ENCODE measurements at regions not wholly inside any gene's neighbourhood (a gene's known extent, or its start where the extent isn't known, plus 50 kb on each side); places are given as distances from the start of the nearest gene placed in this dataset.
"Not testable (repeated sequence)": the region's sequence is repeated elsewhere in the genome, so short reads cannot be mapped to it uniquely, and the experiment has no call there.

DNA sequence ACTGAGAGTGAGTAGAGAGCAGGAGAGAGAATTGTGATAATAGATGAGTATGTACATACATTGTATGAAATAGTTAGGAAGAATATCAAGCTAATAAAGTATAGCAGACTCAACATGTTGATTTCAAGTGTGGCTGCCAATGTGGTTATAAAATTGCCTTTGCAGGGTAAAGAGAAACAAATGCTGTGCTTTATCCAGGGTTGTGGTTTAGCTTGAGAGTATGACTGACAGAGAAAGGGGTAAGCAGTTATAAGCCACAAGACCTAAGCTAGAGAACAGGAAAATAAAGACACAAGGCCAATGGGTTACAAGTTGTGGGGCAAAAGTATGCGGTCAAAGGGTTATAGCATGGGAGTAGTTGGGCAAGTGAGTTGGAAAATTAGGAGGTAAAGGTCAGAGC is 1217.5 kb downstream of the DIAPH3 start:
- no peak for DNase-seq

DNA sequence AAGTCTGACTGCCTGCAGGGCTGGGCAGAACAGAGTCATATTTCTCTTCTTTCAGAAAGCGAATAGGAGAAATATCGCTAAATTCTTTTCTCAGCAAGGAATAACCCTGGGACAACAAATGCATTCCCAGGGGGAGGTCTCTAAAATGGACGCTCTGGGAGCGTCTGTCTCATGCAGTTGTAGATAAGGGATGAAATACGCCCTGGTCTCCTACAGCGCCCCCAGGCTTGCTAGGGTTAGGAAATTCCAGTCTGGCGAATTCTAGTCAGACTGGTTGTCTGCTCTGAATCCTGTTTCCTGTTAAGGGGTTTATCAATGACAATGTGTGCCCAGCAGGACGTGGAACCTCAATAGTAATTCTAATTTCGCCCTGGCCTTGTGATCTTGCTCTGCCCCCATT is 1214.1 kb downstream of the DIAPH3 start:
- no peak for DNase-seq

- no peak for DNase-seq
These were observed 1212.8 kb downstream of the DIAPH3 start for GRCh38 chr13:58950911-58951310.

- no peak for DNase-seq
These were observed 1210.1 kb downstream of the DIAPH3 start for GRCh38 chr13:58953638-58954037.

DNA sequence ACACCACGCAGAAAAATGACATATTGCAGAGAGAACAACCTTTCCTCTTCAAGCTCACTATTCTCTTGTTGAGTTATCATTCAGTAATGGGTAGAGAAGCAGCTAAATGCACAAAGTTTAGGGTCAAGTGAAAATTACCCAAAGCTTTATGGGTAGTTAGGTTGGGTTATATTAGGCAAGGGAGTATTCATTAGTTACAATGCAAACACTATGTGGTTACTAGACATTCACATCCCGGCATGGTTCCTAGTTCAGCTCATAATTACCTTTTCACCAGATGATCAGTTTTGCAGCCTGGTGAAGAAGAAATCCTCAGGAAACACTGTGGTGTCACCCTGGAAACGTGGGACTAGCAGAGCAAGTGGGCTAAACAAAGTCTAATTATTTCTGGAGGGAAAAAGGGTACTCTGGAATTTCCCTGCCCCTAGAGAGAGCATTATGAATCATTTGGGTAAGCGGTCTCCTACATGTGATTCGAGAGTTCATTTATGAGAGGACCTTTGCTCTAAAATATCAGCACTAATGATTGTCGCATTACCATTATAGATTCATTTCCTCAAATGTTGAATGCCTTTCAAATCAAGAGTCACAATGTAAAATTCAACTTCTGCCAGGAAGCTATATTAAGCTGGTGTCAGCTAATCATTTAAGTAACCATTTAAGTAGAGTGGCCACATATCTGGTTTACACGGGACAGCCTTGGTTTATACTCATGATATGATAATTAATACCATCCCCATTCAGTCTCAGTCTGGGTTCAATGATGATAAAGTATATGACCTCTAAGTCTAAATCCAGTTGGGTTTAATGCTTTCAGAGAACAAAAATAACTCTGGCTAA is 1208.0 kb downstream of the DIAPH3 start:
- DNase-seq = no peak

DNA sequence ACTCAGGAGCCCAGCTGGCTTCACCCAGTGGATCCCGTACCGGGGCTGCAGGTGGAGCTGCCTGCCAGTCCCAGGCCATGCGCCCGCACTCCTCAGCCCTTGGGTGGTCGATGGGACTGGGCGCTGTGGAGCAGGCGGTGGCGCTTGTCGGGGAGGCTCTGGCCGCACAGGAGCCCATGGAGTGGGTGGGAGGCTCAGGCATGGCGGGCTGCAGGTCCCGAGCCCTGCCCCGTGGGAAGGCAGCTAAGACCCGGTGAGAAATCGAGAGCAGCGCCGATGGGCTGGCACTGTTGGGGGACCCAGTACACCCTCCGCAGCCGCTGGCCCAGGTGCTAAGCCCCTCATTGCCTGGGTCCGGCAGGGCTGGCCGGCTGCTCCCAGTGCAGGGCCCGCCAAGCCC is 1205.6 kb downstream of the DIAPH3 start:
- not testable (repeated sequence) for DNase-seq

DNA sequence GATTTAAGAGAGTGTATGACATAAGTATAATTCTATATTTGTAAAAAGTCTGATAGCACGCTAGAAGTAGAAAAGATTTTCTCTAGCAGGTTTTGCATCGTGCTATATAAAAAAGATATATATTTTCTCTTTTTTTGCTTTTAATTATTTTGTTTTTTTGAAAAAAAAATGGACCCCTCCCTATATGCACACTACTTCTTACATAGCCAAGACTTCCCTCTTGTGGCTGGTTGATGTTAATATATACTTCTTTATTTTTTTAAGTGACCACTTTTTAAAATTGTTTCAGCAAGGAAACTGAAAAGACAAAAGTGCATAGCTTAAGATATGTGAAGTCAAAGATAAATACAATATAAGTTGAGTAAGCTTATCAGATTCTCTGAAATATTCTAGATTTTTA is 1202.8 kb downstream of the DIAPH3 start:
- no peak for DNase-seq

GRCh38 chr13:58963321-58963720 is 1200.4 kb downstream of the DIAPH3 start:
- no peak for DNase-seq

- no peak for DNase-seq
These were observed 1199.7 kb downstream of the DIAPH3 start for GRCh38 chr13:58964048-58964447.

DNA sequence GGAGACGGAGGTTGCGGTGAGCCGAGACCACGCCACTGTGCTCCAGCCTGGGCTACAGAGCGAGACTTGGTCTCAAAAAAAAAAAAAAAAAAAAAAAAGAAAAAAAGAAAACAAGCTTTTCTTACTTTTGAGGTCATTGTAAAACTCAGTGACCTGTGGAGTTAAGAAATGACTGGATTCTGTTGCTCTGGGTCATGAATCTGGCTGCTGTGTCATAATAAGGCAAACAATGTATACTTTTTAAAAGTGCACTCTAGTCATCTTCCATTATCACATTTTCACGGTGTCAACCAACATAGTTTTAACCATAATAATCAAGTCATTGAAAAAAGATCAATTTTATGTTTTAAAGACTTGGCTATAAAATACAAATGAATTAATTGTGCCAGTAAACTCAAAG is 1186.6 kb downstream of the DIAPH3 start:
- no peak for DNase-seq

GRCh38 chr13:58978331-58978730 is 1185.4 kb downstream of the DIAPH3 start:
- DNase-seq = no peak

DNA sequence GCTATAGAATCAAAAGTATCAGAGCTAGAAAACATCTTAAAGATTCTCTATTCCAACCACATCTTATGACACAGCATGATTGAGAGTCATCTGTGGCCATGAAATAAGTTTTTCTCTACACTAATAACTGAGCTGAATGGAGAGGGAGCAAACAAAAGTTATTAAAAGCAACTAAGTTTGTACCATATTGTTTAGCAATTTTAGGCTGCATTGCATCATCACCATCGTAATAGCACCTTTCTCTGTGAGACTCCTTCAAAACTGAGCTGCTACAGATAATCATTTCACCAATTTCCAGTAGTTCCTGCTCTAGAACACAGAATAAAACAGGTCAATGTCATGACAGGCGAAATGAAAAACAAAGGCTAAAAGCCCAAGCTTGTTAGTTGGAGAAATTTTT is 1183.9 kb downstream of the DIAPH3 start:
- DNase-seq = no peak

DNA sequence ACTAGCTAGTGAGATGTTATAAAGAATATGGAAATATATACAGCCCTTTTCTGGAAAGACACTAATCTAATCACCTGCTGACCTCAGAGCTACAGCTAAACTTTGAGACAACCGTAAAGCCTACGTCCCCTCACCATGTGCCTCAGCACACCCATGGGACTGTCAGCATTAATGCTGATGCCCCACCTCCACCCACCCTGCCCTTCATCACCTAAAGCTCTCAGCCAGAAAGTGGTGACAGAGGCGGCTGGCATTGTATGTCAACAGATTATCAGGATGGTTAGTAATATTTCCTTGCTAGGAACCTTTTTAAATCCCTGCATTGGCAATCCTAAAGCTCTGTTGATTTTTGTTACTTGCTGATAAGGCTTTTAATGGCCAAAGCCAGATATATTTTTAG is 1177.9 kb downstream of the DIAPH3 start:
- DNase-seq = no peak

DNA sequence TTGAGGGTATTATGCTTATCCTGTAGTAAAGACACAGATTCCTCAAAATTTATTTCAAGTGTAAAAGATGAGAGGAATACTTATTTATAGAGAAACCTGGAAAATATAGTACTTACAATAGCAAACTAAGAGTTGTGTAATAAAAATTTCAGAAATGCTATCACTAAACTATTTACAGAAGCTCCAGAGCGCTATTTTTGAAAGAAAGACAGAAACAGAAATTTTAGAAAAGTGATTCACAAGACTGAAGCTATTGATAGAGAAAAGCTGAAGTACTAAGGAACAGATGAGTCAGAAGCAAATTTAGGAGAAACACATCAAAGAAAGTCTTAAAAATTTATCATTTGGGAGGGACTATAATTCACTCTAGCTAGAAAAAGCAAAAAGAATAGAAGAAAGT is 1174.2 kb downstream of the DIAPH3 start:
- no peak for DNase-seq

DNA sequence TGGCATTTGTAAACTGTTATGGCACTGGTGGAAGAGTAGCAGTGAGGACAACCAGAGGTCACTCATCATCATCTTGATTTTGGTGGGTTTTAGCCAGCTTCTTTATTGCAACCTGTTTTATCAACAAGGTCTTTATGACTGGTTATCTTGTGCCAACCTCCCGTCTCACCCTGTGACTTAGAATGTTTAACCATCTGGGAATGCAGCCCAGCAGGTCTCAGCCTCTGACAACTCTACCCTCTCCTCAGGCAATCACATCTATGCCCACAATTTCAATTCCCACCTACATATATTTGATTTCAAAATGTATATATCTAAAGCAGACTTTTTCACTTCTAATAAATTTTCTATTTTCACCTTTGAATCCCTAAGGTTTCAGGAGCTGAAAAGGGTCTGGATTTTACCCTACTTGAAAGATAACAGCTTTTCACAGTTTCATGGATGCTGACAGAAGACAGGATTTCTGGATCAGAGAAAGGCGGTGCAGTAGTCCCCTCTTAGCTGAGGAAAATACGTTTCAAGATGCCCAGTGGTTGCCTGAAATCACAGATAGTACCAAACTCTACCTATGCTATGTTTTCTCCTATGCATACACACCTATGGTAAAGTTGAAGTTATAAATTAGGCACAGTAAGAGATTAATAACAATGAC is 1171.8 kb downstream of the DIAPH3 start:
- DNase-seq = no peak

GRCh38 chr13:58992478-58993042 is 1171.2 kb downstream of the DIAPH3 start:
- no peak for DNase-seq

DNA sequence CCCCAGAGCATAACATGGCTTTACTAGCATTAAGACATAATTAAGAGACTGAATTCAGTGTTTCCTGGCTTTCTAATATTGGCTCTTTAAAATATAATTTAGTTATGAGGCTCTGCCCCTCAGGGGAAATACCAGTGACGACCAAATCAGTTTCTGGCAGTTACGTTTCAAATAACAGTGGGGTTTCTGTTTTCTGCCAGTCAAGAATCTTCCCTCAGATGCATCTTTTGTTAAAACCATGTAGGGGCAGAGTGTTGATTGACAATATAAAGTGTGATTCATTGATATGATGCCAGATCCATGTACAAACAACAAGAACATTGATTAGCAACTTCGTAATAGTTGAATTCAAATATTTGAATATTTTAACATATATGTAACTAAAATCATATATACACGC is 1169.7 kb downstream of the DIAPH3 start:
- DNase-seq = no peak

DNA sequence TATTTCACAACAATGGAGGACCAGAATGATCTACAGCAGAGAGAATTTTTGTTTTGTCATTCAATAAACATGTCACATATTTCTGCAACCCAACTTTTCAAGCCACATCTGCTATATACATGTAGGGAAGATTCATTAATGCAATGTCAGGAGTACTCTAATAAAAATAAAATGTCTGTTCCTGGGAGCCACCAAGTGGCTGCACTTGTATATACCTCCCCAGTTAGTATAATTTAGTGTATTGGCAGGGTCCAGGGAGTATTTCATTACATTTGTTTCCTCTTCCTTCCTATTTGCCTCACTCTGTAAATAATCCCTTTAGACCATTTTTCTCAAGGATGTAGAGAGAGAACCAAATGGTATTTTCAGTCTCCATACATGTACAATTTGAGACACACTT is 1169.0 kb downstream of the DIAPH3 start:
- DNase-seq = no peak

GRCh38 chr13:58998716-58999115 is 1165.0 kb downstream of the DIAPH3 start:
- no peak for DNase-seq

DNA sequence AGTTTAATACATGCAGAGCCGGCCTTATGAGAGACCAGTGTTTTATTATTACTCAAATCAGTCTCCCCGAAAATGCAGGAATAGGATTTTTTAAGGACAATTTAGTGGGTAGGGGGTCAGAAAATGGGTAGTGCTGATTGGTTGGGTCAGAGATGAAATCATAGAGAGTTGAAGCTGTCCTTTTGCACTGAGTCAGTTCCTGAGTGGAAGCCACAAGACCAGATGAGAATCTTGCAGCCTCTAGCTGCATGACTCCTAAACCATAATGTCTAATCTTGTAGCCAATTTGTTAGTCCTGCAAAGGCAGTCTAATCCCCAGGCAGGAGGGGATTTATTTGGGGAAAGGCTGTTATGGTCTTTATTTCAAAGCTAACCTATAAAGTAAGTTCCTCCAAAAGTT is 1163.9 kb downstream of the DIAPH3 start:
- no peak for DNase-seq

- DNase-seq = no peak
These were observed 1163.0 kb downstream of the DIAPH3 start for GRCh38 chr13:59000770-59001169.

DNA sequence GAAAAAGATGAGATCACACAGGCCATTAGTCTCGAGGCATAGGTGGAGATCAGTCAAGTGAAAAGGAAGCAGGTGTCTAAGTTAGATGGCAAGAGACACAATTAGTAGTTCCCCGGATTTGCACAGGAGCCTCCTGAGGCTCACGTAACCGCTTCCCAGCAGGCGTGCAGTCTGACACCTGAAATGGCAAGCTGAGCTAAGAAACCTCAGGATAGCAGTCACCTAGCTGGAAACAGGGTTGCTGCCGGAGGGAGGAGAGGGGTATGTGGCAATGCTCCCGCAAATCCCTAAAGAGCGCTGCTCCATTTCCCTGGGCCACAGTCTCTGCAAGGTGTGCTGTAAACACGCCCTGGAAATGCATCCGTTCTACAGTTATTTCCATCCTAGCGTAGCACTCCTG is 1151.0 kb downstream of the DIAPH3 start:
- no peak for DNase-seq

GRCh38 chr13:59016250-59016649 is 1147.5 kb downstream of the DIAPH3 start:
- DNase-seq = no peak

DNA sequence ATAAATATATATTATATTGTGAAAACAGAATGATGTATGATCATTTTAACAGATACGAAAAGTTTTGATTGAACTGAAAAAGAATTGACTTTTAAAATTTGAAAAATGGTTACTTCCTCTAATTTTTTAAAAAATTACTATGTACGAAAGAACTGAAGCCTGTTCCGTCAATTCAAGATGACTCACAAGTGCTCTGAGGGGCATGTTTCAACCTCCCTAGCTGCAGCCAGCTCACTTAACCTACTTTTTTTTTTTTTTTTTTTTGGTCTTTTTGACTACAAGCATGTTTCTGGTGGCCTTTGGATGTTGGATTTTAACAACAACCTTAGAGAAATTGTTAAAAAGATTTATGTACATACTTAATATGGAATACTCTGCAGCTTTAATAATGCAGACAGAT is 1139.3 kb downstream of the DIAPH3 start:
- DNase-seq = no peak
